HEK293 (cell line): ENCODE measurements at regions not wholly inside any gene's neighbourhood (a gene's known extent, or its start where the extent isn't known, plus 50 kb on each side); places are given as distances from the start of the nearest gene placed in this dataset.

Experiments used
- GFI1B ChIP-seq: fragments of 450-650 bp; formaldehyde crosslinking; IDR thresholded peaks from 2 replicates; pipeline ENCODE4 v1.5.1; 2016; ENCODE audit warnings: missing biosample characterization, missing genetic modification characterization
- ZNF138 ChIP-seq: fragments of 450-650 bp; formaldehyde crosslinking; IDR thresholded peaks from 2 replicates; pipeline ENCODE4 v1.5.1; 2016; ENCODE audit warnings: missing biosample characterization, missing genetic modification characterization, borderline replicate concordance
- ZNF184 ChIP-seq: fragments of 450-650 bp; IDR thresholded peaks from 2 replicates; pipeline ENCODE4 v1.5.1; 2018; ENCODE audit warnings: missing biosample characterization, mild to moderate bottlenecking, missing genetic modification characterization
- ZNF223 ChIP-seq: fragments of 450-650 bp; formaldehyde crosslinking; IDR thresholded peaks from 2 replicates; pipeline ENCODE4 v1.5.1; 2016; ENCODE audit warnings: missing biosample characterization, missing genetic modification characterization
- ZNF292 ChIP-seq: fragments of 450-650 bp; formaldehyde crosslinking; IDR thresholded peaks from 2 replicates; pipeline ENCODE4 v1.5.1; 2016; ENCODE audit warnings: low read depth, missing biosample characterization, missing genetic modification characterization, borderline replicate concordance
- ZNF529 ChIP-seq: fragments of 450-650 bp; formaldehyde crosslinking; IDR thresholded peaks from 2 replicates; pipeline ENCODE4 v1.5.1; 2017; ENCODE audit warnings: missing genetic modification characterization, missing biosample characterization; ENCODE audit not compliant: insufficient replicate concordance
- ZNF555 ChIP-seq: fragments of 450-650 bp; formaldehyde crosslinking; conservative IDR thresholded peaks from 2 replicates; pipeline ENCODE4 v1.5.1; 2017; ENCODE audit warnings: missing biosample characterization, mild to moderate bottlenecking, missing genetic modification characterization, inconsistent platforms
- ZNF843 ChIP-seq: fragments of 450-650 bp; formaldehyde crosslinking; IDR thresholded peaks from 2 replicates; pipeline ENCODE4 v1.5.1; 2016; ENCODE audit warnings: missing biosample characterization, missing genetic modification characterization
- TF ChIP-seq, protein P1 (sequence below): fragments of 450-650 bp; formaldehyde crosslinking; IDR thresholded peaks from 2 replicates; pipeline ENCODE4 v1.5.1; 2016; ENCODE audit warnings: missing biosample characterization, missing genetic modification characterization
- TF ChIP-seq, protein P2 (sequence below): fragments of 450-650 bp; formaldehyde crosslinking; IDR thresholded peaks from 2 replicates; pipeline ENCODE4 v1.5.1; 2016; ENCODE audit warnings: missing biosample characterization, missing genetic modification characterization
- TF ChIP-seq, protein P3 (sequence below): fragments of 450-650 bp; formaldehyde crosslinking; IDR thresholded peaks from 2 replicates; pipeline ENCODE4 v1.5.1; 2016; ENCODE audit warnings: missing biosample characterization, missing genetic modification characterization

DNA sequence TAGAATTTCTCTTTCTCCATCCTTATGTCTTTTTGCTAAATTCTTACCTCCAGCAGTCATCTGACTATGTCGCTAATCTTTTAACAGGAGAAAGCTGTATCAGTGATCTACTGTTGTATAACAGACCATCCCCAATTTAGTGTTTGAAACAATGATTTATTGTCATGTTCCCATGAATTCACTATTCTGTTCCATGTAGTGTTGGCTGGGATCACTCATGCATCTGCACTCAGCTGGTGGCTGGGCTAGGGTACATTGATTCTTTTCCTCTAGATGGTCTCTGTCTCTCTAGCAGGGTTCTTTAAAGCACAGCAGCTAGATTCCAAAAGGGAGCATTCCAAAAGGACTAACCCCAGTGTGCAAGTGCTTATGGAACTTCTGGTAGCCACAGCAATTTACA, 184.2 kb upstream of the FANCL start:
- TF ChIP-seq, protein P1, sequence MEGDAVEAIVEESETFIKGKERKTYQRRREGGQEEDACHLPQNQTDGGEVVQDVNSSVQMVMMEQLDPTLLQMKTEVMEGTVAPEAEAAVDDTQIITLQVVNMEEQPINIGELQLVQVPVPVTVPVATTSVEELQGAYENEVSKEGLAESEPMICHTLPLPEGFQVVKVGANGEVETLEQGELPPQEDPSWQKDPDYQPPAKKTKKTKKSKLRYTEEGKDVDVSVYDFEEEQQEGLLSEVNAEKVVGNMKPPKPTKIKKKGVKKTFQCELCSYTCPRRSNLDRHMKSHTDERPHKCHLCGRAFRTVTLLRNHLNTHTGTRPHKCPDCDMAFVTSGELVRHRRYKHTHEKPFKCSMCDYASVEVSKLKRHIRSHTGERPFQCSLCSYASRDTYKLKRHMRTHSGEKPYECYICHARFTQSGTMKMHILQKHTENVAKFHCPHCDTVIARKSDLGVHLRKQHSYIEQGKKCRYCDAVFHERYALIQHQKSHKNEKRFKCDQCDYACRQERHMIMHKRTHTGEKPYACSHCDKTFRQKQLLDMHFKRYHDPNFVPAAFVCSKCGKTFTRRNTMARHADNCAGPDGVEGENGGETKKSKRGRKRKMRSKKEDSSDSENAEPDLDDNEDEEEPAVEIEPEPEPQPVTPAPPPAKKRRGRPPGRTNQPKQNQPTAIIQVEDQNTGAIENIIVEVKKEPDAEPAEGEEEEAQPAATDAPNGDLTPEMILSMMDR (tag by site-specific recombination): no peak
- TF ChIP-seq, protein P2, sequence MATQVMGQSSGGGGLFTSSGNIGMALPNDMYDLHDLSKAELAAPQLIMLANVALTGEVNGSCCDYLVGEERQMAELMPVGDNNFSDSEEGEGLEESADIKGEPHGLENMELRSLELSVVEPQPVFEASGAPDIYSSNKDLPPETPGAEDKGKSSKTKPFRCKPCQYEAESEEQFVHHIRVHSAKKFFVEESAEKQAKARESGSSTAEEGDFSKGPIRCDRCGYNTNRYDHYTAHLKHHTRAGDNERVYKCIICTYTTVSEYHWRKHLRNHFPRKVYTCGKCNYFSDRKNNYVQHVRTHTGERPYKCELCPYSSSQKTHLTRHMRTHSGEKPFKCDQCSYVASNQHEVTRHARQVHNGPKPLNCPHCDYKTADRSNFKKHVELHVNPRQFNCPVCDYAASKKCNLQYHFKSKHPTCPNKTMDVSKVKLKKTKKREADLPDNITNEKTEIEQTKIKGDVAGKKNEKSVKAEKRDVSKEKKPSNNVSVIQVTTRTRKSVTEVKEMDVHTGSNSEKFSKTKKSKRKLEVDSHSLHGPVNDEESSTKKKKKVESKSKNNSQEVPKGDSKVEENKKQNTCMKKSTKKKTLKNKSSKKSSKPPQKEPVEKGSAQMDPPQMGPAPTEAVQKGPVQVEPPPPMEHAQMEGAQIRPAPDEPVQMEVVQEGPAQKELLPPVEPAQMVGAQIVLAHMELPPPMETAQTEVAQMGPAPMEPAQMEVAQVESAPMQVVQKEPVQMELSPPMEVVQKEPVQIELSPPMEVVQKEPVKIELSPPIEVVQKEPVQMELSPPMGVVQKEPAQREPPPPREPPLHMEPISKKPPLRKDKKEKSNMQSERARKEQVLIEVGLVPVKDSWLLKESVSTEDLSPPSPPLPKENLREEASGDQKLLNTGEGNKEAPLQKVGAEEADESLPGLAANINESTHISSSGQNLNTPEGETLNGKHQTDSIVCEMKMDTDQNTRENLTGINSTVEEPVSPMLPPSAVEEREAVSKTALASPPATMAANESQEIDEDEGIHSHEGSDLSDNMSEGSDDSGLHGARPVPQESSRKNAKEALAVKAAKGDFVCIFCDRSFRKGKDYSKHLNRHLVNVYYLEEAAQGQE: no peak
- no peak for TF ChIP-seq ZNF184 (tag by site-specific recombination)
- TF ChIP-seq ZNF223 (tag by site-specific recombination): no peak
- no peak for TF ChIP-seq ZNF843
- no peak for TF ChIP-seq ZNF138 (tag by site-specific recombination)
- no peak for TF ChIP-seq ZNF555
- no peak for TF ChIP-seq ZNF292 (tag by site-specific recombination)
- no peak for TF ChIP-seq ZNF529 (tag by site-specific recombination)
- TF ChIP-seq, protein P3, sequence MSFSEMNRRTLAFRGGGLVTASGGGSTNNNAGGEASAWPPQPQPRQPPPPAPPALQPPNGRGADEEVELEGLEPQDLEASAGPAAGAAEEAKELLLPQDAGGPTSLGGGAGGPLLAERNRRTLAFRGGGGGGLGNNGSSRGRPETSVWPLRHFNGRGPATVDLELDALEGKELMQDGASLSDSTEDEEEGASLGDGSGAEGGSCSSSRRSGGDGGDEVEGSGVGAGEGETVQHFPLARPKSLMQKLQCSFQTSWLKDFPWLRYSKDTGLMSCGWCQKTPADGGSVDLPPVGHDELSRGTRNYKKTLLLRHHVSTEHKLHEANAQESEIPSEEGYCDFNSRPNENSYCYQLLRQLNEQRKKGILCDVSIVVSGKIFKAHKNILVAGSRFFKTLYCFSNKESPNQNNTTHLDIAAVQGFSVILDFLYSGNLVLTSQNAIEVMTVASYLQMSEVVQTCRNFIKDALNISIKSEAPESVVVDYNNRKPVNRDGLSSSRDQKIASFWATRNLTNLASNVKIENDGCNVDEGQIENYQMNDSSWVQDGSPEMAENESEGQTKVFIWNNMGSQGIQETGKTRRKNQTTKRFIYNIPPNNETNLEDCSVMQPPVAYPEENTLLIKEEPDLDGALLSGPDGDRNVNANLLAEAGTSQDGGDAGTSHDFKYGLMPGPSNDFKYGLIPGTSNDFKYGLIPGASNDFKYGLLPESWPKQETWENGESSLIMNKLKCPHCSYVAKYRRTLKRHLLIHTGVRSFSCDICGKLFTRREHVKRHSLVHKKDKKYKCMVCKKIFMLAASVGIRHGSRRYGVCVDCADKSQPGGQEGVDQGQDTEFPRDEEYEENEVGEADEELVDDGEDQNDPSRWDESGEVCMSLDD: no peak
- TF ChIP-seq GFI1B (tag by site-specific recombination): no peak
